Upper lobe of left lung (tissue), 6 donors: ENCODE measurements at regions not wholly inside any gene's neighbourhood (a gene's known extent, or its start where the extent isn't known, plus 50 kb on each side); places are given as distances from the start of the nearest gene placed in this dataset.
"Not testable (repeated sequence)": the region's sequence is repeated elsewhere in the genome, so short reads cannot be mapped to it uniquely, and the experiment has no call there.

Source experiments
- ATAC-seq, 2 donors: fragments of 200-7000 bp; cut with Tn5 transposase; one replicate each; pipeline ENCODE4 v1.9.1; 2022; ENCODE audit warnings: mild to moderate bottlenecking in 2 of 2, moderate library complexity in 2 of 2; ENCODE audit not compliant: low FRiP score in 2 of 2
- DNase-seq, 2 donors: peaks; one replicate each; pipeline ENCODE4 v3.0.0-alpha.2; 2019 to 2020
- H3K27ac ChIP-seq, 4 donors: fragments of 200-600 bp; sonication (generic); one replicate each; pipeline ENCODE4 v1.5.1; 2016 to 2019
- H3K27me3 ChIP-seq, 4 donors: fragments of 200-600 bp; sonication (generic); one replicate each; pipeline ENCODE4 v1.5.1; 2017 to 2019
- H3K36me3 ChIP-seq, 4 donors: fragments of 200-600 bp; sonication (generic); one replicate each; pipeline ENCODE4 v1.5.1; 2016 to 2019
- H3K4me1 ChIP-seq, 4 donors: fragments of 200-600 bp; sonication (generic); one replicate each; pipeline ENCODE4 v1.5.1; 2018 to 2019
- H3K4me3 ChIP-seq, 4 donors: fragments of 200-600 bp; sonication (generic); one replicate each; pipeline ENCODE4 v1.5.1; 2017 to 2019; ENCODE audit warnings: mild to moderate bottlenecking in 2 of 4, moderate library complexity in 1 of 4
- H3K9me3 ChIP-seq, 4 donors: fragments of 200-600 bp; sonication (generic); one replicate each; pipeline ENCODE4 v1.5.1; 2018 to 2019
- CTCF ChIP-seq, 6 experiments: fragments of 450-650 bp in 4 of 6; fragments of 200-600 bp in 2 of 6; sonication (generic) in 2 of 6; IDR thresholded peaks; one replicate each; pipeline ENCODE4 v1.5.1; 2016 to 2019; ENCODE audit warnings: antibody characterized with exemption in 6 of 6
- EP300 ChIP-seq, 4 donors: sonication (generic); formaldehyde crosslinking; IDR thresholded peaks; one replicate each; pipeline ENCODE4 v1.5.1; 2017; ENCODE audit warnings: antibody characterized with exemption in 4 of 4, control low read depth in 2 of 4
- POLR2A ChIP-seq, 4 donors: fragments of 450-650 bp; IDR thresholded peaks; one replicate each; pipeline ENCODE4 v1.5.1; 2016 to 2017; ENCODE audit warnings: antibody characterized with exemption in 4 of 4, mild to moderate bottlenecking in 2 of 4
- POLR2AphosphoS5 ChIP-seq, 2 donors: sonication (generic); formaldehyde crosslinking; IDR thresholded peaks; one replicate each; pipeline ENCODE4 v1.5.1; 2017; ENCODE audit warnings: antibody characterized with exemption in 2 of 2
- WGBS, 2 donors: methylation state at CpG; one replicate each; pipeline ENCODE4 v1.1.5; 2017 to 2018; 5-methylcytosine and 5-hydroxymethylcytosine counted together
- donor health status: DM: no; HTN: no; CAD: no; lungs with moderate emphysema.
- donor health status: DM: no; HTN: yes; CAD: no; lungs with severe emphysema.

GRCh38 chr17:36851250-36851649, 86.0 kb upstream of the LHX1 start:
- Histone ChIP-seq H3K4me1 (no peaks in the 10 kb centered on the region), H3K27me3 (no peaks in the 10 kb centered on the region), H3K9me3 (no peaks in the 10 kb centered on the region), H3K36me3 (no peaks in the 10 kb centered on the region), H3K27ac (no peak overlapping the region), H3K4me3 (no peak overlapping the region)
- TF ChIP-seq EP300 (IDR thresholded peaks at IDR 0.05) (no peak), POLR2AphosphoS5 (IDR thresholded peaks at IDR 0.05) (no peak)
- ATAC-seq (no peak), DNase-seq (no peak)
- WGBS, 2 donors, result 54 to 70% methylated on average over 7 of the region's 7 CpGs

GRCh38 chr17:36852478-36852877, 84.8 kb upstream of the LHX1 start:
- H3K4me3 ChIP-seq, H3K27me3 ChIP-seq, H3K27ac ChIP-seq, H3K36me3 ChIP-seq, H3K9me3 ChIP-seq, DNase-seq, H3K4me1 ChIP-seq, ATAC-seq: not testable (repeated sequence)
- 69 to 73% methylated on average over 1 of the region's 1 CpG for WGBS, 2 donors

GRCh38 chr17:36854982-36855381, 82.3 kb upstream of the LHX1 start:
- no peak overlapping the region for H3K4me3 ChIP-seq

GRCh38 chr17:36855459-36855858, 81.8 kb upstream of the LHX1 start:
- 85 to 92% methylated on average over 4 of the region's 4 CpGs for WGBS, 2 donors
- no peaks in the 10 kb centered on the region for H3K27me3 ChIP-seq
- no peaks in the 10 kb centered on the region for H3K36me3 ChIP-seq
- no peaks in the 10 kb centered on the region for H3K4me1 ChIP-seq
- H3K27ac ChIP-seq, result no peak overlapping the region
- no peak for DNase-seq
- no peak for TF ChIP-seq POLR2A (IDR thresholded peaks at IDR 0.05)
- TF ChIP-seq CTCF (IDR thresholded peaks at IDR 0.05), result no peak
- TF ChIP-seq EP300 (IDR thresholded peaks at IDR 0.05), result no peak
- TF ChIP-seq POLR2AphosphoS5 (IDR thresholded peaks at IDR 0.05), result no peak
- no peak overlapping the region for H3K4me3 ChIP-seq
- no peaks in the 10 kb centered on the region for H3K9me3 ChIP-seq
- no peak for ATAC-seq

More at GRCh38 chr17:36854982-36855381, 82.3 kb upstream of the LHX1 start:
- WGBS, 2 donors, result 55 to 57% methylated on average over 3 of the region's 3 CpGs
- ATAC-seq (no peak), DNase-seq (no peak)
- TF ChIP-seq EP300 (IDR thresholded peaks at IDR 0.05), result no peak
- TF ChIP-seq POLR2A (IDR thresholded peaks at IDR 0.05), result no peak
- TF ChIP-seq CTCF (IDR thresholded peaks at IDR 0.05), result no peak
- no peak for TF ChIP-seq POLR2AphosphoS5 (IDR thresholded peaks at IDR 0.05)
- no peaks in the 10 kb centered on the region for H3K9me3 ChIP-seq
- H3K27ac ChIP-seq, result no peak overlapping the region
- H3K27me3 ChIP-seq, result no peaks in the 10 kb centered on the region
- no peaks in the 10 kb centered on the region for H3K4me1 ChIP-seq
- no peaks in the 10 kb centered on the region for H3K36me3 ChIP-seq

GRCh38 chr17:36856222-36856621, 81.1 kb upstream of the LHX1 start:
- no peak for DNase-seq
- no peak for ATAC-seq
- Histone ChIP-seq H3K27me3 (no peaks in the 10 kb centered on the region), H3K27ac (no peak overlapping the region), H3K9me3 (no peaks in the 10 kb centered on the region), H3K36me3 (no peaks in the 10 kb centered on the region), H3K4me1 (no peaks in the 10 kb centered on the region), H3K4me3 (no peak overlapping the region)
- no peak for TF ChIP-seq POLR2AphosphoS5 (IDR thresholded peaks at IDR 0.05)
- TF ChIP-seq POLR2A (IDR thresholded peaks at IDR 0.05), result no peak
- TF ChIP-seq EP300 (IDR thresholded peaks at IDR 0.05), result no peak
- TF ChIP-seq CTCF (IDR thresholded peaks at IDR 0.05), result no peak
- WGBS, 2 donors, result 59 to 72% methylated on average over 6 to 7 of the region's 7 CpGs

GRCh38 chr17:36856903-36857381, 80.3 kb upstream of the LHX1 start:
- Histone ChIP-seq H3K4me3 (no peak overlapping the region), H3K27me3 (no peaks in the 10 kb centered on the region), H3K4me1 (no peaks in the 10 kb centered on the region), H3K27ac (no peak overlapping the region), H3K36me3 (no peaks in the 10 kb centered on the region), H3K9me3 (no peaks in the 10 kb centered on the region)
- no peak for ATAC-seq
- WGBS, 2 donors, result 74% methylated on average over 16 of the region's 16 CpGs
- DNase-seq, result no peak
- TF ChIP-seq POLR2A (IDR thresholded peaks at IDR 0.05) (no peak), POLR2AphosphoS5 (IDR thresholded peaks at IDR 0.05) (no peak)
